NCI-H460 (cell line): ENCODE measurements at regions not wholly inside any gene's neighbourhood (a gene's known extent, or its start where the extent isn't known, plus 50 kb on each side); places are given as distances from the start of the nearest gene placed in this dataset.
A peak's percentile ranks its signal among the peaks of the same experiment; 100 is the strongest.

Experiments
- DNase-seq: peaks from one replicate; pipeline ENCODE4 v3.0.0-alpha.2; 2016; ENCODE audit warnings: low read depth; ENCODE audit errors: extremely low read depth

- DNase-seq = no peak
Observed at GRCh38 chr7:26487780-26488515, 196.3 kb downstream of the SNX10 start.

DNA sequence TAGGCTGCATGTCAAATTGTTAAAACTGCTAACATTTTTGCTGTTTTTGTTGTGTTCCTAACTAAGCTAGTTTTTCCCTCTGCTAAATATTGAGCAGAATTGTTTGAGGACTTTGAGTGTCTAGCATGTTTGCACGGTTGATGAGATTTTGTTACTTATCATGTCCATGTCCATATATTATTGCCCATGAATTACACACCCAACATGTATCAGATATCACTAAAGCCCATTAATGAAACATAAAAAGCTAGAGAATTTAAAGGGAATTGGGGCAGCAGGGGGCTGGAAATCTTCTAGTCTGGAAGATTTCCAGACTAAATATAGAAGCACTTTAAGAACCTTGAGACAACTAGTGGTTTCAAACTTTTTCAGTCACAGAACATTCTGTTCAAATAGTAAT is 197.7 kb downstream of the SNX10 start:
- DNase-seq = no peak

GRCh38 chr7:26489906-26490639 is 198.4 kb downstream of the SNX10 start:
- no peak for DNase-seq

GRCh38 chr7:26490640-26491624 is 199.3 kb downstream of the SNX10 start:
- no peak for DNase-seq

DNA sequence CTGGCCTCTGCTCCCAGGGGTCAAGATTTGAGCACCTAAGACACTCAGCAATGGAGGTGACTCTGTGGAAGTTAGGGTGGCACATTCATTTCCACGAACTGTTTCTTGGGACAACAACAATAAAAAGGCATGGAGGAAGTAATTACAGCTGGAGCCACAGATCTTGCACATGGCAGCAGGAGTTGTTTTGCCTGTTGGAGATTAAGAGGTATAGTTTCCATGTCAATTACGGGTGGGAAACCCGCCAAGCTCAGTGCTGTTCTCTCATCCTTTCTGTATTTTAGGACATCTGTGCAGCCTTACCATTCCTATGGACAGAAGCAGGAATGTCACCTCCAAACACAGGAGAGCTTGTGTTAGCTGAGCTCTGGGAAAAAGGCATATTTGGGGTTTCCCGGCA is 201.2 kb downstream of the SNX10 start:
- DNase-seq = no peak

DNA sequence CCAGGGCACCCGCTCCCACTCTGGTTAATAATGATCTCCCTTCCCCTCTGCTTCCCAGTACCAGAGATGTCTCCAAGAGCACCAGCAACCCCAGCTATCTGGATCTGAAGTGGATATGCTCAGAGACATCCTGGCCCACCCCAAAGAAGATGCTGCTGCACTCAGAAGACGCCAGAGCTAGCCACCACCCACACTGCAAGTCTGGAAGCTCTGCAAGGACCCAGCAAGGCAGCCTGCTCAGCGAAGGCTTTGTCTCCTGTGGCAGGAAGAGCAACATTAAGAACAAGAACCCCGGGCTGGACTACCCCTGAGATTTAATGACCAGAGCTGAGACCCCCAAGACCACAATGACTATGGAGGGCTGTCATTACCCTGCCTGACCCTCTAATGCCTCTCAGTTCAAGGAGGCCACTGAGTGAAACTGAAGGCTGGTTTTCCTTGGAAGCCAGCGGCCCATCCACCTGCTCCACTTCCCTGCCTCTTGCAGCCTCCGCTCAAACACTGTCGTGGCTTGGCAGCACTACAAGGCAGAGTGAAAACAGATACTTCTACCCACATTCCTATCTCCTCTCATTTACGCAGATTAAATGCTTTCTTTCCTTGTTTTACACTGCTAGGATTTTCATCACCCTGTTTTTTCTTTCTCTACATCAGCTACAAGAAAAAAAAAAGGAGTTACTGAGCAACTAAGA is 202.2 kb downstream of the SNX10 start:
- no peak for DNase-seq

GRCh38 chr7:26495569-26495968 is 203.9 kb downstream of the SNX10 start:
- no peak for DNase-seq

GRCh38 chr7:26497801-26498596 is 206.3 kb downstream of the SNX10 start:
- DNase-seq = no peak

GRCh38 chr7:26499315-26499897 is 207.7 kb downstream of the SNX10 start:
- DNase-seq = no peak

DNA sequence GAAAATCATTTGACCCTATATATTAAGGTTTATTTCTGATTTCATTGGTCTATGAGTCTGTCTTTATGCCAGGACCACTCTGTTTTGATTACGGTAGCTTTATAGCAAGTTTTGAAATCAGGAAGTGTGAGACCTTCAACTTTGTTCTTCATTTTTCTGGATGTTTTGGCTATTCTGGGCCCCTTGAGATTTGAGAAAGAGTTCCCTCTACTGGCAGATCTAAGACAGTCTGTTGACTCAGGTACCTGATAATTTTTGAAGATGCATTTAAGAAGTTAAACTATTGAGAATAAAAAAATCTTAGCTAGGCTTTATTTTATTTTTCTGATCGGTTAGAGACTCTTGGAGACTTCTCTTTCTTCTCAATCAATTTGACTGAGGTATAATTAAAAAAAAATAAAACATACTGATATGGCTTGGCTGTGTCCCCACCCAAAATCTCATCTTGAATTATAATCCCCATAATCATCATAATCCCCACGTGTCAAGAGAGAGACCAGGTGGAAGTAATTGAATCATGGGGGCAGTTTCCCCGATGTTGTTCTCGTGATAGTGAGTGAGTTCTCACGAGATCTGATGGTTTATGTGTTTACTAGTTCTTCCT is 209.2 kb downstream of the SNX10 start:
- DNase-seq = peak; percentile 26

- DNase-seq = no peak
Observed at GRCh38 chr7:26504411-26505120, 212.9 kb downstream of the SNX10 start.

- no peak for DNase-seq
Observed at GRCh38 chr7:26506196-26506595, 214.5 kb downstream of the SNX10 start.

GRCh38 chr7:26507108-26507987 is 215.7 kb downstream of the SNX10 start:
- DNase-seq = no peak

DNA sequence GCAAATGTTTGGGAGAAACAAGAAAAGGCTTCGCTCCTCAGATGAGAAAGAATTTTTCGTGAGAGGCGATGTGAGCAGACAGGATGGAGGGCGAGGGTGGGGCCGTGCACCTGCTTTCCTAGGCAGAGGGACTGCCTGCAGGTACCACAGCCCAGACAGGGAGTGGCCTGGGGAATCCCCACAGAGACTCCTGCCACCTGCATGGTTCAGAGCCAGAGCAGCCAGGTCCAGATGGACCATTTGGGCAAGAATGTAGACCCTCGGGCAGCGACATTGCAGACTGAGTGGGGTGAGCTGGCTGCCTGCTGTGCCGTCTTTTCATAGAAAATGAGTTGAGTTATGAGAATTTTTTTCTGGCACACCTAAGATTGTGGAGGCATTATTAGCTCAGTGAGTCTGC is 216.8 kb downstream of the SNX10 start:
- DNase-seq = no peak

- DNase-seq = no peak
Observed at GRCh38 chr7:26508917-26509316, 217.3 kb downstream of the SNX10 start.

DNA sequence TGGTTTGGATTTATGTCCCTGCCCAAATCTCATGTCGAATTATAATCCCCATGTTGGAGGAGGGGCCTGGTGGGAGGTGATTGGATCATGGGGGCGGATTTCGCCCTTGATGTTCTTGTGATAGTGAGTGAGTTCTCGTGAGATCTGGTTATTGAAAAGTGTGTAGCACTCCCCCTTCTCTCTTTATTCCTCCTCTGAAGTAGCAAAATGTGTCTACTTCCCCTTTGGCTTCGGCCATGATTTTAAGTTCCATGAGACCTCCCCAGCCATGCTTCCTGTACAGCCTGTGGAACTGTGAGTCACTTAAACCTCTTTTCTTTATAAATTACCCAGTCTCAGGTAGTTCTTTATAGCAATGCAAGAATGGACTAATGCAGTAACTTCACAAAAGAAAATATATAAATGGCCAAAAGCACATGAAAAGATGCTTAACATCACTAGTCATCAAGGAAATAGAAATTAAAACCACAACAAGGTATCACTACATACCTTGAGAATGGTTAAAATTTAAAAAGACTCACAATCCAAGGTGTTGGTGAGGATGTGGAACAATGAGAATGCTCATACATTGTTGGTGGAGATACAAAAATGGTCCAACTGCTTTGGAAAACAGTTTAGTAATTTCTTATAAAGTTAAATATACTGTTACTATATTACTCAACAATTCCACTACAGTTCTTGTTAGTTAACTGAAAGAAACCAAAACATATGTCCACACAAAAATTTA is 218.7 kb downstream of the SNX10 start:
- DNase-seq = no peak

GRCh38 chr7:26511866-26512265 is 220.2 kb downstream of the SNX10 start:
- DNase-seq = no peak
